Activated naive CD8-positive, alpha-beta T cell treated with anti-CD3 and anti-CD28 coated beads, Interleukin-2, amount 50 U/mL, for 24 hours (primary cell): ENCODE measurements at regions not wholly inside any gene's neighbourhood (a gene's known extent, or its start where the extent isn't known, plus 50 kb on each side); places are given as distances from the start of the nearest gene placed in this dataset.
A peak's percentile ranks its signal among the peaks of the same experiment; 100 is the strongest.

Source experiments
- ATAC-seq: fragments of 150-1000 bp; cut with Tn5 transposase; one replicate; pipeline ENCODE4 v1.10.0; 2021
- DNase-seq: peaks from one replicate; pipeline ENCODE4 v3.0.0; 2021
- H3K27ac Mint-ChIP-seq: one replicate; pipeline ENCODE4 v1.8.0; 2021; ENCODE audit warnings: mild to moderate bottlenecking, mixed read lengths
- H3K27me3 Mint-ChIP-seq: one replicate; pipeline ENCODE4 v1.8.0; 2021; ENCODE audit warnings: mixed read lengths
- H3K36me3 Mint-ChIP-seq: one replicate; pipeline ENCODE4 v1.8.0; 2021; ENCODE audit warnings: low read depth, mixed read lengths
- H3K4me1 Mint-ChIP-seq: one replicate; pipeline ENCODE4 v1.8.0; 2021; ENCODE audit warnings: mixed read lengths
- H3K4me3 Mint-ChIP-seq: one replicate; pipeline ENCODE4 v1.8.0; 2021; ENCODE audit warnings: mild to moderate bottlenecking, moderate library complexity, mixed read lengths
- H3K9me3 Mint-ChIP-seq: one replicate; pipeline ENCODE4 v1.8.0; 2021; ENCODE audit warnings: mixed read lengths

DNA sequence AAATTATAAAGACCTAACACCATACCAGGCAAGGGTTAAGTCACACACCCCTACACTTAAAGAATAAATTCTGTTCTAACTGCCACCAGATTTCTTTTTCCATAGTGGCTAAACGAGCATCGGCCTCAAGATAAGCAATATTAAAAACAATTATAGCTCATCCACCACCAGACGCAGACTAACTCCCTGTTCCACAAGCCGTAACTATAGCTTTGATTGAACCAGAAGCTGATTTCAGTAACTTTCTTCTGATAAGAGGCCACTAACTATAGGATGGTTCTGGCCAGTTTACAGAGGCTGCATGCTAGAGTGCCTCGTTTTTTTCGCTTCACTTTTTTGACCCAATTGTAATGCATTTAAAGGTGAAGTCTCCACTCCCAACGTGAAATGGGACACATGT lies 238.8 kb downstream of the MRPL39 start:
- H3K4me1 Mint-ChIP-seq: peaks cover 8% of the 10 kb centered on the region
- ATAC-seq (no peak), DNase-seq (no peak)
- H3K27ac Mint-ChIP-seq: no peak overlapping the region
- H3K4me3 Mint-ChIP-seq: no peak overlapping the region
- H3K27me3 Mint-ChIP-seq: peaks cover 11% of the 10 kb centered on the region
- no peaks in the 10 kb centered on the region for H3K9me3 Mint-ChIP-seq
- H3K36me3 Mint-ChIP-seq: no peaks in the 10 kb centered on the region

DNA sequence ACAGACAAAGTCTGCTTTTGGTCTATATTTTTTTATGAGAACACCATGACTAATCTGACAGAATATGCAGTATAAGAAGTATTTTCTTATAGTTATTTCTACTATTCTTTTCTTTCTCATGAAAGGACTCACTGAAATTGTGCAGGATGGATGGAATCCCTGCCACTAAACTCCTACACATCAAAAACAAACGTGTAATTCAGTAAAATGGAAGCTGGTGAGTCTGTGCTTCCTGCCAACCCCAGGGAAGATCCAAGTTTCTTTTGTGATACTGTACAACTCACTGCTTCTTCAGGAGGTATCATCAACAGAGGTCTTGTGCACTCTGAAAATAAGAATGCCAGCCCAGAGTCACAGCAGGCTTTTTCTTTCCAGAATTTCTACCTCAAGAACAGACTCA lies 241.2 kb downstream of the MRPL39 start:
- Mint-ChIP-seq H3K4me1 (peaks cover 20% of the 10 kb centered on the region), H3K9me3 (no peaks in the 10 kb centered on the region), H3K36me3 (no peaks in the 10 kb centered on the region), H3K27me3 (peaks cover 6% of the 10 kb centered on the region), H3K4me3 (no peak overlapping the region), H3K27ac (no peak overlapping the region)
- ATAC-seq (no peak), DNase-seq (no peak)

DNA sequence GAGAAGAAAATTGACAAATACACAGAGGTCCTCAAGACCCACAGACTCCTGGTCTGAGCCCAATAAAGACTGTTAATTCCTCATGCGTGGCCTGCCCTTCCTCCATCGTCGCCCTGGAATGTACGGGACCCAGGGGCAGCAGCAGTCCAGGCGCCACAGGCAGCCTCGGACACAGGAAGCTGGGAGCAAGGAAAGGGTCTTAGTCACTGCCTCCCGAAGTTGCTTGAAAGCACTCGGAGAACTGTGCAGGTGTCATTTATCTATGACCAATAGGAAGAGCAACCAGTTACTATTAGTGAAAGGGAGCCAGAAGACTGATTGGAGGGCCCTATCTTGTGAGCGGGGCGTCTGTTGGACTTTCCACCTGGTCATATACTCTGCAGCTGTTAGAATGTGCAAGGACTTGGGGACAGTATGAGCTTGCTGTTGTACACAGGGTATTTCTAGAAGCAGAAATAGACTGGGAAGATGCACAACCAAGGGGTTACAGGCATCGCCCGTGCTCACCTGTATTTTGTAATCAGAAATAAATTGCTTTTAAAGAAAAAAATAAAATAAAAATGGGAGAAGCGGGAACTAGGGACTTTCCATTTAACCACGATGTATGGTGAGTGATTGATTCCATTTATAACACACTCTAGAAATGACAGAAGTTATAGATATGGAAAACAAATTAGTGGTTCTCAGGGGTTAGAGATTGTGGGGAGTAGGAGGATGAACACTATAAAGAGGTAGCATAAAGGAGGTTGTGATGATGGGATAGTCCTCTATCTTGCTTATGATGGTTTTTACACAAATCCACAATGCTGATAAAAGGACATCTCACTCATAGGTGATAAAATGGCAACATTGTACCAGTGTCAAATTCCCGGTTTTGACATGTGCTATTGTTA lies 244.7 kb downstream of the MRPL39 start:
- H3K4me3 Mint-ChIP-seq: no peak overlapping the region
- peaks cover 18% of the 10 kb centered on the region for H3K4me1 Mint-ChIP-seq
- DNase-seq (no peak), ATAC-seq (peak; percentile 86)
- H3K27me3 Mint-ChIP-seq: peaks cover 6% of the 10 kb centered on the region
- peaks cover 4% of the 10 kb centered on the region for H3K9me3 Mint-ChIP-seq
- H3K27ac Mint-ChIP-seq: peak overlapping the region; percentile 77
- H3K36me3 Mint-ChIP-seq: peaks cover 5% of the 10 kb centered on the region

DNA sequence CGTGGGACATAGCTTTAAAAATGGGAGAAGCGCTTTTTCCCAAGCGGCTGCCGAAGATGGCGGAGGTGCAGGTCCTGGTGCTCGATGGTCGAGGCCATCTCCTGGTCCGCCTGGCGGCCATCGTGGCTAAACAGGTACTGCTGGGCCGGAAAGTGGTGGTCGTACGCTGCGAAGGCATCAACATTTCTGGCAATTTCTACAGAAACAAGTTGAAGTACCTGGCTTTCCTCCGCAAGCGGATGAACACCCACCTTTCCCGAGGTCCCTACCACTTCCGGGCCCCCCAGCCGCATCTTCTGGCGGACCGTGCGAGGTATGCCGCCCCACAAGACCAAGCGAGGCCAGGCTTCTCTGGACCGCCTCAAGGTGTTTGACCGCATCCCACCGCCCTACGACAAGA lies 245.5 kb downstream of the MRPL39 start:
- H3K9me3 Mint-ChIP-seq: peaks cover 4% of the 10 kb centered on the region
- H3K4me3 Mint-ChIP-seq: no peak overlapping the region
- DNase-seq (no peak), ATAC-seq (no peak)
- H3K4me1 Mint-ChIP-seq: peaks cover 27% of the 10 kb centered on the region
- no peak overlapping the region for H3K27ac Mint-ChIP-seq
- peaks cover 5% of the 10 kb centered on the region for H3K36me3 Mint-ChIP-seq
- H3K27me3 Mint-ChIP-seq: peaks cover 3% of the 10 kb centered on the region

DNA sequence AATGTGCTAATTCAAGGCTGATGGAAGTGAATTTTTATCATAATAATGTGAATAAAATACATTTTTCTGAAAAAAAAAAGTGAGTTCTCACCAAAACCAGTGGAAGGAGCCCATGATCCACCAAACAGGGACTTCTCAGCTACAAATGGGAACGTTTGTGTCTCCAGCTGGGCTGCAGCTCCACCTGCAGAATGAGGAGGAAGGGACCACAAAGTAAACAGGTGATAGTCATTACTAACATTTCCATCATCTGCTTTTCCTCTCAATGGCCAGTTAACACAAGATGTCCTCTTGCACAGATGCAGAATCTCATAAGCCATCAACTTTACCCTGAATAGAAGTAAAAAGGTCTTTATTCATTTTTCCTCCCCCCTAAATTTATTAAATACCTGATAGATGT lies 246.2 kb downstream of the MRPL39 start:
- Mint-ChIP-seq H3K36me3 (peaks cover 5% of the 10 kb centered on the region), H3K27me3 (peaks cover 3% of the 10 kb centered on the region), H3K9me3 (peaks cover 4% of the 10 kb centered on the region), H3K27ac (no peak overlapping the region), H3K4me3 (no peak overlapping the region), H3K4me1 (peaks cover 31% of the 10 kb centered on the region)
- no peak for ATAC-seq
- DNase-seq: no peak

DNA sequence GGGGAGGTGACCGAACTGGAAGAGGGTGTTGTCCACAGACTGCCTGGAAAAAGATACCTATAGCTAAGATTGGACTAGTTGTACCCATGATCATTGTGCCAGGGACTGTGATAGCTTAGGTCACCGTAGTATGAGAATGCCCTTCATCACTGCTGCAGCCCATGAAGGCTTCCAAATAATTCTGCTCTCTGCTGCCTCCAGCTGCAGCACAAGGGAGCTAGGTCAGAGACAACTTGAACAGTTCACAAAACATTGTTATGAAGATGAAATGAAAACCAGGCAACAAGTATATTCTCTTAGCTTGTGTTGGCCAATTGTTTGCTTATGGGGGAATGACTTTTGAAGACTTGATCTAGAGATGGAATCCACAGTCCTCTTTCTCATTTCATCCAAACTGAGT lies 246.7 kb downstream of the MRPL39 start:
- DNase-seq (no peak), ATAC-seq (peak; percentile 39)
- peaks cover 4% of the 10 kb centered on the region for H3K9me3 Mint-ChIP-seq
- H3K4me1 Mint-ChIP-seq: peaks cover 31% of the 10 kb centered on the region
- peaks cover 3% of the 10 kb centered on the region for H3K27me3 Mint-ChIP-seq
- H3K4me3 Mint-ChIP-seq: no peak overlapping the region
- H3K27ac Mint-ChIP-seq: no peak overlapping the region
- H3K36me3 Mint-ChIP-seq: peaks cover 5% of the 10 kb centered on the region

DNA sequence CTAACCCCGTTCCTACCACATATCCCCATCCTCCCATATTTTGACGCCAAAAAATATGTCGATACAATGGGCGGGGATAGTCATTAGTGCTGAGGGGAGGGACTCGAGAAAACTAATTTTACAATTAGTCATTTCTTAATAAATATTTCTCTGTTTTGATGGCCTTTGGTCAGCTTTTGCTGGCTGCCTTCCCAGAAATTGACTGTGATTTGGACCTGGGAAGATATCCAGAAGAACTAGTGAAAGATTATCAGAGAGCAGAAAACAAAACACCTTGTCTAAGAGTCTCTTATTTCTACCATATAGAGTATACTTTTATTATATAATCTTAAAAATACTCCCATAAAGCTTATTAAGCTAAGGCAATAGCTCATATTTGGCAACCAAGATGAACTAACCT lies 247.6 kb downstream of the MRPL39 start:
- Mint-ChIP-seq H3K27me3 (peaks cover 3% of the 10 kb centered on the region), H3K4me1 (peaks cover 31% of the 10 kb centered on the region), H3K9me3 (peaks cover 4% of the 10 kb centered on the region), H3K27ac (no peak overlapping the region), H3K36me3 (peaks cover 5% of the 10 kb centered on the region), H3K4me3 (no peak overlapping the region)
- DNase-seq (no peak), ATAC-seq (no peak)

DNA sequence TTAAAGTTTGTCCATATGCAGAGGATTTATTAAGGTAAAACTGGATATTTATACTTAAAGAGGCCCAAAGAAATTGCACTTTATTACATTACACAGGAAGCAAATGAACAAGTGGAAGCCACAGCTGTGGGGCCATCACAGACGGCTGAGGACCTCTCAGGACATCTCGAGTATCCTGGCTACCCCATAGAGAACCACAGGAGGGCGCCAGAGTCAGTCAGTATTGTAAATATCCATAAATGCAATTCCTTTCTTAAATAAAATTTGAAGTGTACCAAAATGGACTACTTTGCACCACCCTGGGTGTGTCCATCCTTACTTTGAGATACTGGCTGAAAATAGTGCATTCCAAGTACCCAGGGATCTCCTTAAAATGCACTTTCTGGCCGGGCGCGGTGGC lies 257.2 kb downstream of the MRPL39 start:
- ATAC-seq (peak; percentile 49), DNase-seq (peak; percentile 62)
- Mint-ChIP-seq H3K27ac (no peak overlapping the region), H3K4me3 (no peak overlapping the region), H3K36me3 (peaks cover 8% of the 10 kb centered on the region), H3K4me1 (peaks cover 8% of the 10 kb centered on the region), H3K9me3 (peaks cover 3% of the 10 kb centered on the region), H3K27me3 (peaks cover 18% of the 10 kb centered on the region)

DNA sequence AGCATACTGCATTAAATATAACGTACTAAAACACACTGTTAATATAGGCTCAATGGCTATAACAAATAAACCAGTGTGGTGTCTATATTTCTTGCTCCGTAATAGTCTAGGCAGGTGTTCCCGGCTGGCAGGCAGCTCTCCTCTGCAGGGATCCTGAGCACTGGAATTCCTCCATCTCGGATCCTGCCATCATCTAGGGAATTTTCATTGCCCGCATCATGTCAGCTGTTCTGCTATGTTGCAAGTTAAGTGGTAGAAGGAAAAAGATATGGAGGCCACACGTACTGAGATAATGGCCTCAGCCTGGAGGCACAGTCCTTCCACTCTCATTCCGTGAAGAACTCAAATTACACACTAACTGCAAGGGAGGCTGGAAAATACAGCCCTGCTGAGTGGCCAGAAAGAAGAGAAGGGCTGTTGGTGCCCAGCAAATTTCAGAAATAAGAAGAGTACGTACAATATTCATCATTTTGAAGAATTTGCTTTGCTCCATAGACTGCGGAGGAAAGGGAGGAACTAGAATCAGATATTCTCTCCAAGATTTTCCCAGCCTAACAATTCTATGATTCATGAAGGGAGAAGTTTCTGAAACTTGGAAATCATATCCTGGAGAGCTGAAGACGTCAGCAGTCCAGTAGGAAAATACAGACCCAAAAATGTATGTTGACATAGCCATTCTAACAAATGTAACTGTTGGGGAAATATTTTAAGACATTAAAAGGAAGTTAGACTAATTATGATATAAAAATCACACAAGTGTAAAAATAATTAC lies 263.3 kb downstream of the MRPL39 start:
- H3K9me3 Mint-ChIP-seq: peaks cover 7% of the 10 kb centered on the region
- ATAC-seq (no peak), DNase-seq (no peak)
- no peak overlapping the region for H3K4me3 Mint-ChIP-seq
- peaks cover 8% of the 10 kb centered on the region for H3K36me3 Mint-ChIP-seq
- H3K27ac Mint-ChIP-seq: no peak overlapping the region
- peaks cover 15% of the 10 kb centered on the region for H3K27me3 Mint-ChIP-seq
- no peaks in the 10 kb centered on the region for H3K4me1 Mint-ChIP-seq

DNA sequence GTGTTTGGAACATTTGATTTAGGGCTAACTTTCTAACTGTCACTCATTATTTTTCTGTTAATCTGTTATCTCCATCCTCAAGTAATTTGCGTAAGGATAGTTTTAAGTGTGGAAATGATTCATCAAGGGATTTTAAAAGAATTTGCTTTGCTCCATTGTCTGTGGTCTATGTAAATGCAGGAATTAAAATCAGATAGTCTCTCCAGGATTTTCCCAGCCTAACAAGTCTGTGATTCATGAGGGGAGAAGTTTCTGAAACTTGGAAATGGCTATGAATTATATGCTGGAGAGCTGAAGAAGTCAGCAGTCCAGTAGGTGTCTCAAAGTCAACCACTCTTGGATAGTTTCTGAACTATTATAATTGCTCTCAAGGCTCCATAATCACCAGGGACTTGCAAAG lies 264.5 kb downstream of the MRPL39 start:
- Mint-ChIP-seq H3K36me3 (peaks cover 3% of the 10 kb centered on the region), H3K4me3 (no peak overlapping the region), H3K27me3 (peaks cover 15% of the 10 kb centered on the region), H3K27ac (no peak overlapping the region), H3K4me1 (no peaks in the 10 kb centered on the region), H3K9me3 (peaks cover 4% of the 10 kb centered on the region)
- no peak for ATAC-seq
- no peak for DNase-seq

DNA sequence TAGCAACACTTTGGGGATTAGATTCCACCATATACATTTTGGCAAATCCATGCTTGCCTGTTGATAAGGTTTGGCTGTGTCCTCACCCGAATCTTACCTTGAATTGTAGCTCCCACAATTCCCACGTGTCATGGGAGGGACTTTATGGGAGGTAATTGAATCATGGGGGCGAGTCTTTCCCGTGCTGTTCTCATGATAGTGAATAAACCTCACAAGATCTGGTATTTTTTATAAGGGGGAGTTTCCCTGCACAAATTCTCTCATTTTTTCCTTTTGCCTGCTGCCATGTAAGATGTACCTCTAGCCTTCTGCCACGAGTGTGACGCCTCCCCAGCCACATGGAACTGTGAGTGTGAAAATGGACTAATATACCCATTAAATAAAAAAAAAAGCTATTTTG lies 265.3 kb downstream of the MRPL39 start:
- DNase-seq (no peak), ATAC-seq (no peak)
- Mint-ChIP-seq H3K27ac (no peak overlapping the region), H3K4me1 (no peaks in the 10 kb centered on the region), H3K9me3 (peaks cover 4% of the 10 kb centered on the region), H3K4me3 (no peak overlapping the region), H3K27me3 (peaks cover 13% of the 10 kb centered on the region), H3K36me3 (no peaks in the 10 kb centered on the region)

DNA sequence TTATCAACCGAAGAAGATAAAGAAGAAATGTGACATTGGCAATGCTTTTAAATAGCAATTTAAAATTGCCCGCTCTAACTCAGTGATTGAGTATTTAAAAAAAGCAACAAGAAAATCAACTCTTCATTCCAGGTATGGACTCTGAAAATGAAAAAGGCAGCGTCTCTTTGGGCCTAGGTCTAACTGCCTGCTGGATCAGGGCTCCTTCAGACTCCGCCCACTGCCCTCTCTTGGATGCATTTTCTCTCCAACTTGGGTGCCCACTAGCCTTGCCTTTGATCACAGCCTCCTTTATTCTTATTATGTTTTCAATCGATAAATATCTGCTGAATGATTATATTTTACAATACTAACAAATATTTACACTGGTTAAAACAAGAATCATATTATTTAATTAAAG lies 268.9 kb downstream of the MRPL39 start:
- peaks cover 4% of the 10 kb centered on the region for H3K27me3 Mint-ChIP-seq
- no peak overlapping the region for H3K27ac Mint-ChIP-seq
- H3K4me1 Mint-ChIP-seq: no peaks in the 10 kb centered on the region
- H3K36me3 Mint-ChIP-seq: no peaks in the 10 kb centered on the region
- no peak for ATAC-seq
- H3K4me3 Mint-ChIP-seq: no peak overlapping the region
- H3K9me3 Mint-ChIP-seq: peaks cover 4% of the 10 kb centered on the region
- DNase-seq: no peak

DNA sequence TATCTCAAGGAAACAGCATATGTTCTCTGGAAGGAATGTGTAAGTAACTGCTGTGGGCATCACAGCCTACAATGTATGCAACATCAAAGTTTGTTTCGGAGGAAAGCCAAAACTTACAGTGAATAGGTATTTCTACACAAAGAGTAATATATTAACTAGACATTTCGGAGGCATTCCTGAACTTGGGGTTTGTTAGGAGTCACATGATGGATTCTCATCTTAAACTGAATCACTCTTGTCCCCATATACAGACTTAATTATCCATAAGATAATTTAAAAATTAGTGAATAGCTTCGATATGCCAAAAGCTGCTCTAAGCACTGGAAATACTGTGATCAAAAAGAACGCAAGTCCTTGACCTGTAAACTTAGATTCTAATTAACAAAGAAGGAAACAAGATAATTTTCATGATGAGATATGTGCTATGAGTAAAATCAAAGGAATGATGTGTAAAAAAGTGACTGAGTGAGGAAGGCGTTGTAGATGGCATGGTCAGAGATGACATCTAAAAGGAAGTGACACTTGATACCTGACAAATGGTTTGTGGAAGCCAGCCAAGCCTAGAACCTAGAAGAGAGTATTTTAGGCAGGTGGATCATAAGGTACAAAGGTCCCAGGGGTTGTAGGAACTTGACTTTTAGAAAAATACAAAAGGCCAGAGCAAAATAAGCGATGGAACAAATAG lies 273.1 kb downstream of the MRPL39 start:
- H3K4me1 Mint-ChIP-seq: no peaks in the 10 kb centered on the region
- peaks cover 8% of the 10 kb centered on the region for H3K27me3 Mint-ChIP-seq
- no peaks in the 10 kb centered on the region for H3K36me3 Mint-ChIP-seq

DNA sequence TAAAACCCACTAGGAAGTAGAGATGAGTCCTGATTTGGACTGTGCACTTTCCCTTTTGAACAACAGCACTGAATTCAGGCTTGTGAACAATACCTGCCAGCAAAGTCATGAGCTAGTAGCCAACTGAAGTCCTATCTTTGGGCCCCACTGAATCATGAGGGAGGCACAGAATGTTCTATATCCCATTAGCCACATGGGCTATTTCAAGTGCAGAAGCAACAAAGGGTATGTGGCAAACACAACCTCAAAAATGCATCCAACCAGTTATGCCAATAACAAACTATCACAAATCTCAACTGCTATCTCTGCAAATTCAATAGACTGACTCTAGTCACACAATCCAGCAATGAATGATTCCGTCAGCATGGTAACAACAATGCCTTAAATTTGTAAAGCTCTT lies 276.0 kb downstream of the MRPL39 start:
- ATAC-seq (no peak), DNase-seq (no peak)
- Mint-ChIP-seq H3K36me3 (no peaks in the 10 kb centered on the region), H3K4me1 (no peaks in the 10 kb centered on the region), H3K9me3 (no peaks in the 10 kb centered on the region), H3K4me3 (no peak overlapping the region), H3K27me3 (peaks cover 10% of the 10 kb centered on the region), H3K27ac (no peak overlapping the region)

More for the DNA sequence above, 273.1 kb downstream of the MRPL39 start:
- H3K27ac Mint-ChIP-seq: no peak overlapping the region
- ATAC-seq (no peak), DNase-seq (no peak)
- no peaks in the 10 kb centered on the region for H3K9me3 Mint-ChIP-seq
- H3K4me3 Mint-ChIP-seq: no peak overlapping the region

DNA sequence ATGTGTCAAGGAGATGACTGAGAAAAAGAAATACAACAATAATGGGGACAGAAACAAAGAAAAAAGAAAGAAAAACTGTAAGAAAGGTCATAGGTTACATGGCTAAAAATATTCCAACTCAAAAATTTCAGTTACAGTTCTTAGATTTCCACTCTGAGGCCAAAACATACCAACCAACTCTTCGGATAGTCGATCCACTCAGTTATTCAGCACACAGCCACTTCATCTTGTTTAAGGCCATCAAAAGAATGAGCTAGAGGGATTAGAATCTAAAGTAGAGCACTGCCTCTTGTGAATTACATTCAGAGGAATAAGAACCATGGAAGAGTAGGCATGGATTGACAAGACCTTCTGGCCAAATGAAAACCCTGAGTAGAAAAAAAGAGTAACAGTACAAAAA lies 277.0 kb downstream of the MRPL39 start:
- Mint-ChIP-seq H3K36me3 (no peaks in the 10 kb centered on the region), H3K4me3 (no peak overlapping the region), H3K27ac (no peak overlapping the region), H3K9me3 (no peaks in the 10 kb centered on the region), H3K4me1 (no peaks in the 10 kb centered on the region), H3K27me3 (peaks cover 7% of the 10 kb centered on the region)
- DNase-seq (no peak), ATAC-seq (no peak)
